T-helper 9 cell (primary cell): ENCODE measurements at regions not wholly inside any gene's neighbourhood (a gene's known extent, or its start where the extent isn't known, plus 50 kb on each side); places are given as distances from the start of the nearest gene placed in this dataset.

Source experiments
- DNase-seq: peaks from one replicate; pipeline ENCODE4 v3.0.0-alpha.2; 2020

GRCh38 chr2:67842375-67842959, 220.3 kb downstream of the C1D start:
- no peak for DNase-seq

GRCh38 chr2:67844024-67844540, 218.7 kb downstream of the C1D start:
- DNase-seq: no peak

GRCh38 chr2:67845621-67846369, 217.0 kb downstream of the C1D start:
- DNase-seq: no peak

- peak; percentile 1 for DNase-seq
Observed at GRCh38 chr2:67846370-67847070, 216.3 kb downstream of the C1D start.

GRCh38 chr2:67848551-67849285, 214.1 kb downstream of the C1D start:
- no peak for DNase-seq

- DNase-seq: no peak
Observed at GRCh38 chr2:67851016-67851415, 211.8 kb downstream of the C1D start.

- DNase-seq: no peak
Observed at GRCh38 chr2:67851956-67852824, 210.6 kb downstream of the C1D start.

GRCh38 chr2:67854103-67854743, 208.6 kb downstream of the C1D start:
- DNase-seq: no peak

- DNase-seq: no peak
Observed at GRCh38 chr2:67854798-67855197, 208.0 kb downstream of the C1D start.

GRCh38 chr2:67856866-67857265, 205.9 kb downstream of the C1D start:
- DNase-seq: no peak

GRCh38 chr2:67857836-67858235, 205.0 kb downstream of the C1D start:
- no peak for DNase-seq

GRCh38 chr2:67858886-67859285, 203.9 kb downstream of the C1D start:
- DNase-seq: no peak

- no peak for DNase-seq
Observed at GRCh38 chr2:67865917-67866316, 196.9 kb downstream of the C1D start.

GRCh38 chr2:67867735-67868134, 195.1 kb downstream of the C1D start:
- DNase-seq: no peak

GRCh38 chr2:67871686-67872412, 191.0 kb downstream of the C1D start:
- DNase-seq: no peak

- no peak for DNase-seq
Observed at GRCh38 chr2:67872481-67872880, 190.3 kb downstream of the C1D start.

GRCh38 chr2:67873916-67874315, 188.9 kb downstream of the C1D start:
- no peak for DNase-seq

GRCh38 chr2:67876176-67876575, 186.6 kb downstream of the C1D start:
- DNase-seq: no peak

GRCh38 chr2:67877301-67877700, 185.5 kb downstream of the C1D start:
- DNase-seq: no peak

- no peak for DNase-seq
Observed at GRCh38 chr2:67878743-67879142, 184.1 kb downstream of the C1D start.
